NB4 (cell line): ENCODE measurements at regions not wholly inside any gene's neighbourhood (a gene's known extent, or its start where the extent isn't known, plus 50 kb on each side); places are given as distances from the start of the nearest gene placed in this dataset.

Experiments used
- POLR2A ChIP-seq: IDR thresholded peaks from 2 replicates; pipeline ENCODE4 v1.6.1; 2011; ENCODE audit warnings: mild to moderate bottlenecking; ENCODE audit not compliant: insufficient read length; ENCODE audit errors: extremely low read depth
- TF ChIP-seq, protein P1 (sequence below): IDR thresholded peaks from one replicate; pipeline ENCODE4 v1.5.1; 2012; ENCODE audit warnings: low read depth, low read length
- TF ChIP-seq, protein P2 (sequence below): IDR thresholded peaks from 2 replicates; pipeline ENCODE4 v1.6.1; 2011; ENCODE audit warnings: low read depth, low read length

DNA sequence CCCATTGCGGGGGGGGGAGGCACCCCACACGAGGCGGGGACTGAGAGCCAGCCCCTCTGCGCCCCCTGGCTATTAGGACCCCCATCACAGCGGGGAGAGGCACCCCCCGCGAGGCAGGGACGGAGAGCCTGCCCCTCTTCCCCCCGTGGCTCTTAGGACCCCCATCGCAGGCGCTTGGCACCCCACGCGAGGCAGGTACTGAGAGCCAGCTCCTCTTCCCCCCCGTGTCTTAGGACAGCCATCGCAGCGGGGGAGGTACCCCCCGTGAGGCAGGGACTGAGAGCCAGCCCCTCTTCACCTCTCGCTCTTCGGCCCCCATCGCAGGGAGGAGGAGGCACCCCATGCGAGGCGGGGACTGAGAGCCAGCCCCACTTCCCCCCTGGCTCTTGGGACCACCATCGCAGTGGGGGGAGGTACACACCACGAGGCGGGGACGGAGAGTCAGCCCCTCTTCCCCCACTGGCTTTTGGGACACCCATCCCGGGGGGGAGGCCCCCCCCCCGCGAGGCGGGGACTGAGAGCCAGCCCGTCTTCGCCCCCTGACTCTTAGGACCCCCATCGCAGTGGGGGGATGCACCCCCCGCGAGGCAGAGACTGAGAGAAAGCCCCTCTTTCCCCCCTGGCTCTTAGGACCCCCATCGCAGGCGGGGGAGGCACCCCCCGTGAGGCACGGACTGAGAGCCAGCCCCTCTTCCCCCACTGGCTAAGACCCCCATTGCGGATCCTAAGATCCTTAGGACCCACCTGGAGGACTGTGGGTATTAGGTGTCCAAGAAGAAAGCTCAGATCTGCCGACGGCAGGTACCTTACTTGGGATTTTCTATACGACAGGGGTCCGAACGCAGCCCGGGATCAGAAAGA is 198.6 kb upstream of the PZP start:
- TF ChIP-seq, protein P1, sequence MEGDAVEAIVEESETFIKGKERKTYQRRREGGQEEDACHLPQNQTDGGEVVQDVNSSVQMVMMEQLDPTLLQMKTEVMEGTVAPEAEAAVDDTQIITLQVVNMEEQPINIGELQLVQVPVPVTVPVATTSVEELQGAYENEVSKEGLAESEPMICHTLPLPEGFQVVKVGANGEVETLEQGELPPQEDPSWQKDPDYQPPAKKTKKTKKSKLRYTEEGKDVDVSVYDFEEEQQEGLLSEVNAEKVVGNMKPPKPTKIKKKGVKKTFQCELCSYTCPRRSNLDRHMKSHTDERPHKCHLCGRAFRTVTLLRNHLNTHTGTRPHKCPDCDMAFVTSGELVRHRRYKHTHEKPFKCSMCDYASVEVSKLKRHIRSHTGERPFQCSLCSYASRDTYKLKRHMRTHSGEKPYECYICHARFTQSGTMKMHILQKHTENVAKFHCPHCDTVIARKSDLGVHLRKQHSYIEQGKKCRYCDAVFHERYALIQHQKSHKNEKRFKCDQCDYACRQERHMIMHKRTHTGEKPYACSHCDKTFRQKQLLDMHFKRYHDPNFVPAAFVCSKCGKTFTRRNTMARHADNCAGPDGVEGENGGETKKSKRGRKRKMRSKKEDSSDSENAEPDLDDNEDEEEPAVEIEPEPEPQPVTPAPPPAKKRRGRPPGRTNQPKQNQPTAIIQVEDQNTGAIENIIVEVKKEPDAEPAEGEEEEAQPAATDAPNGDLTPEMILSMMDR: no peak
- TF ChIP-seq POLR2A: no peak
- TF ChIP-seq, protein P2, sequence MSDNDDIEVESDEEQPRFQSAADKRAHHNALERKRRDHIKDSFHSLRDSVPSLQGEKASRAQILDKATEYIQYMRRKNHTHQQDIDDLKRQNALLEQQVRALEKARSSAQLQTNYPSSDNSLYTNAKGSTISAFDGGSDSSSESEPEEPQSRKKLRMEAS: no peak
